Mammary epithelial cell (primary cell): ENCODE measurements at regions not wholly inside any gene's neighbourhood (a gene's known extent, or its start where the extent isn't known, plus 50 kb on each side); places are given as distances from the start of the nearest gene placed in this dataset.

Experiments used
- CTCF ChIP-seq, 2 donors: IDR thresholded peaks in 1 of 2; conservative IDR thresholded peaks in 1 of 2; 2 replicates each; pipeline ENCODE4 v1.5.1; 2011 to 2012; ENCODE audit warnings: inconsistent platforms in 2 of 2, low read length in 2 of 2, mild to moderate bottlenecking in 2 of 2, control low read depth in 1 of 2, low read depth in 1 of 2; ENCODE audit not compliant: insufficient read depth in 1 of 2; ENCODE audit errors: extremely low read depth in 1 of 2
- EZH2 ChIP-seq: IDR thresholded peaks from 2 replicates; pipeline ENCODE4 v1.6.1; 2012; ENCODE audit warnings: low read length, inconsistent platforms, borderline replicate concordance

GRCh38 chr6:79797163-79797764 lies 150.1 kb downstream of the ELOVL4 start:
- TF ChIP-seq CTCF (conservative IDR thresholded peaks at IDR 0.05 in 1 of 2, IDR thresholded peaks at IDR 0.05 in 1 of 2; ENCODE audit: extremely low read depth in 1 of 2, insufficient read depth in 1 of 2, low read depth in 1 of 2, low read length in 2 of 2), result no peak
- TF ChIP-seq EZH2, result no peak
